Activated naive CD8-positive, alpha-beta T cell treated with anti-CD3 and anti-CD28 coated beads, Interleukin-2, amount 50 U/mL, for 24 hours (primary cell): ENCODE measurements at regions not wholly inside any gene's neighbourhood (a gene's known extent, or its start where the extent isn't known, plus 50 kb on each side); places are given as distances from the start of the nearest gene placed in this dataset.
"Not testable (repeated sequence)": the region's sequence is repeated elsewhere in the genome, so short reads cannot be mapped to it uniquely, and the experiment has no call there.

Source experiments
- ATAC-seq: fragments of 150-1000 bp; cut with Tn5 transposase; one replicate; pipeline ENCODE4 v1.10.0; 2021
- DNase-seq: peaks from one replicate; pipeline ENCODE4 v3.0.0; 2021
- H3K27ac Mint-ChIP-seq: one replicate; pipeline ENCODE4 v1.8.0; 2021; ENCODE audit warnings: mild to moderate bottlenecking, mixed read lengths
- H3K27me3 Mint-ChIP-seq: one replicate; pipeline ENCODE4 v1.8.0; 2021; ENCODE audit warnings: mixed read lengths
- H3K36me3 Mint-ChIP-seq: one replicate; pipeline ENCODE4 v1.8.0; 2021; ENCODE audit warnings: low read depth, mixed read lengths
- H3K4me1 Mint-ChIP-seq: one replicate; pipeline ENCODE4 v1.8.0; 2021; ENCODE audit warnings: mixed read lengths
- H3K4me3 Mint-ChIP-seq: one replicate; pipeline ENCODE4 v1.8.0; 2021; ENCODE audit warnings: mild to moderate bottlenecking, moderate library complexity, mixed read lengths
- H3K9me3 Mint-ChIP-seq: one replicate; pipeline ENCODE4 v1.8.0; 2021; ENCODE audit warnings: mixed read lengths

GRCh38 chr3:117856354-117856753 lies 1146.8 kb downstream of the TUSC7 start:
- Mint-ChIP-seq H3K9me3 (peaks cover 9% of the 10 kb centered on the region), H3K27me3 (no peaks in the 10 kb centered on the region), H3K27ac (no peak overlapping the region), H3K36me3 (no peaks in the 10 kb centered on the region), H3K4me1 (no peaks in the 10 kb centered on the region), H3K4me3 (no peak overlapping the region)
- ATAC-seq (no peak), DNase-seq (no peak)

GRCh38 chr3:117863146-117863545 lies 1153.6 kb downstream of the TUSC7 start:
- DNase-seq, result no peak
- H3K4me3 Mint-ChIP-seq, result no peak overlapping the region
- no peaks in the 10 kb centered on the region for H3K36me3 Mint-ChIP-seq
- H3K4me1 Mint-ChIP-seq, result no peaks in the 10 kb centered on the region
- no peak overlapping the region for H3K27ac Mint-ChIP-seq
- ATAC-seq, result no peak
- H3K9me3 Mint-ChIP-seq, result peaks cover 10% of the 10 kb centered on the region
- no peaks in the 10 kb centered on the region for H3K27me3 Mint-ChIP-seq

GRCh38 chr3:117865338-117865737 lies 1155.8 kb downstream of the TUSC7 start:
- peaks cover 9% of the 10 kb centered on the region for H3K9me3 Mint-ChIP-seq
- H3K27ac Mint-ChIP-seq, result no peak overlapping the region
- H3K4me3 Mint-ChIP-seq, result no peak overlapping the region
- H3K4me1 Mint-ChIP-seq, result no peaks in the 10 kb centered on the region
- ATAC-seq, result no peak
- DNase-seq, result no peak
- no peaks in the 10 kb centered on the region for H3K36me3 Mint-ChIP-seq
- no peaks in the 10 kb centered on the region for H3K27me3 Mint-ChIP-seq

GRCh38 chr3:117868766-117869165 lies 1159.2 kb downstream of the TUSC7 start:
- no peaks in the 10 kb centered on the region for H3K36me3 Mint-ChIP-seq
- H3K27ac Mint-ChIP-seq, result no peak overlapping the region
- ATAC-seq, result no peak

GRCh38 chr3:117871934-117872333 lies 1162.4 kb downstream of the TUSC7 start:
- Mint-ChIP-seq H3K36me3 (no peaks in the 10 kb centered on the region), H3K4me3 (no peak overlapping the region), H3K4me1 (no peaks in the 10 kb centered on the region), H3K27ac (no peak overlapping the region), H3K9me3 (peaks cover 12% of the 10 kb centered on the region), H3K27me3 (no peaks in the 10 kb centered on the region)
- no peak for ATAC-seq
- no peak for DNase-seq

More at GRCh38 chr3:117868766-117869165, 1159.2 kb downstream of the TUSC7 start:
- DNase-seq, result no peak
- Mint-ChIP-seq H3K4me1 (no peaks in the 10 kb centered on the region), H3K4me3 (no peak overlapping the region), H3K9me3 (peaks cover 12% of the 10 kb centered on the region), H3K27me3 (no peaks in the 10 kb centered on the region)

GRCh38 chr3:117872594-117873248 lies 1161.9 kb downstream of the IGSF11 start:
- not testable (repeated sequence) for DNase-seq, H3K4me3 Mint-ChIP-seq, H3K27ac Mint-ChIP-seq, ATAC-seq, H3K4me1 Mint-ChIP-seq, H3K27me3 Mint-ChIP-seq, H3K36me3 Mint-ChIP-seq
- peaks cover 12% of the 10 kb centered on the region for H3K9me3 Mint-ChIP-seq

GRCh38 chr3:117873249-117873600 lies 1161.4 kb downstream of the IGSF11 start:
- ATAC-seq (no peak), DNase-seq (no peak)
- H3K36me3 Mint-ChIP-seq, result no peaks in the 10 kb centered on the region
- no peak overlapping the region for H3K27ac Mint-ChIP-seq
- H3K27me3 Mint-ChIP-seq, result no peaks in the 10 kb centered on the region
- H3K9me3 Mint-ChIP-seq, result peaks cover 10% of the 10 kb centered on the region
- H3K4me3 Mint-ChIP-seq, result no peak overlapping the region
- no peaks in the 10 kb centered on the region for H3K4me1 Mint-ChIP-seq

GRCh38 chr3:117874028-117874690 lies 1160.5 kb downstream of the IGSF11 start:
- no peak overlapping the region for H3K4me3 Mint-ChIP-seq
- H3K27ac Mint-ChIP-seq, result no peak overlapping the region
- no peaks in the 10 kb centered on the region for H3K27me3 Mint-ChIP-seq
- DNase-seq, result no peak
- no peak for ATAC-seq
- H3K4me1 Mint-ChIP-seq, result no peaks in the 10 kb centered on the region
- peaks cover 7% of the 10 kb centered on the region for H3K9me3 Mint-ChIP-seq
- no peaks in the 10 kb centered on the region for H3K36me3 Mint-ChIP-seq

- H3K27me3 Mint-ChIP-seq, result no peaks in the 10 kb centered on the region
- H3K27ac Mint-ChIP-seq, result no peak overlapping the region
Measured at GRCh38 chr3:117874904-117875874, 1159.5 kb downstream of the IGSF11 start.

GRCh38 chr3:117875887-117876286 lies 1158.8 kb downstream of the IGSF11 start:
- no peak overlapping the region for H3K27ac Mint-ChIP-seq
- H3K4me3 Mint-ChIP-seq, result no peak overlapping the region
- H3K4me1 Mint-ChIP-seq, result no peaks in the 10 kb centered on the region
- no peaks in the 10 kb centered on the region for H3K36me3 Mint-ChIP-seq
- peaks cover 7% of the 10 kb centered on the region for H3K9me3 Mint-ChIP-seq
- H3K27me3 Mint-ChIP-seq, result no peaks in the 10 kb centered on the region
- ATAC-seq (no peak), DNase-seq (no peak)

More at GRCh38 chr3:117874904-117875874, 1159.5 kb downstream of the IGSF11 start:
- H3K4me1 Mint-ChIP-seq, result no peaks in the 10 kb centered on the region
- no peak overlapping the region for H3K4me3 Mint-ChIP-seq
- no peaks in the 10 kb centered on the region for H3K36me3 Mint-ChIP-seq
- H3K9me3 Mint-ChIP-seq, result peaks cover 7% of the 10 kb centered on the region
- DNase-seq, result no peak
- no peak for ATAC-seq

GRCh38 chr3:117880638-117881037 lies 1154.0 kb downstream of the IGSF11 start:
- H3K27ac Mint-ChIP-seq, result no peak overlapping the region
- no peaks in the 10 kb centered on the region for H3K27me3 Mint-ChIP-seq
- no peaks in the 10 kb centered on the region for H3K36me3 Mint-ChIP-seq
- no peaks in the 10 kb centered on the region for H3K4me1 Mint-ChIP-seq
- DNase-seq, result no peak
- no peak for ATAC-seq
- H3K9me3 Mint-ChIP-seq, result peaks cover 7% of the 10 kb centered on the region
- no peak overlapping the region for H3K4me3 Mint-ChIP-seq

- ATAC-seq (no peak), DNase-seq (no peak)
- Mint-ChIP-seq H3K36me3 (no peaks in the 10 kb centered on the region), H3K27me3 (no peaks in the 10 kb centered on the region), H3K4me1 (no peaks in the 10 kb centered on the region), H3K9me3 (peaks cover 7% of the 10 kb centered on the region), H3K4me3 (no peak overlapping the region), H3K27ac (no peak overlapping the region)
Measured at GRCh38 chr3:117881210-117881609, 1153.4 kb downstream of the IGSF11 start.

GRCh38 chr3:117885011-117885441 lies 1149.6 kb downstream of the IGSF11 start:
- H3K4me1 Mint-ChIP-seq, result no peaks in the 10 kb centered on the region
- no peak overlapping the region for H3K27ac Mint-ChIP-seq
- no peaks in the 10 kb centered on the region for H3K27me3 Mint-ChIP-seq
- ATAC-seq, result no peak
- no peaks in the 10 kb centered on the region for H3K36me3 Mint-ChIP-seq
- peaks cover 7% of the 10 kb centered on the region for H3K9me3 Mint-ChIP-seq
- DNase-seq, result no peak
- no peak overlapping the region for H3K4me3 Mint-ChIP-seq

- Mint-ChIP-seq H3K4me1 (no peaks in the 10 kb centered on the region), H3K9me3 (peaks cover 7% of the 10 kb centered on the region), H3K27ac (no peak overlapping the region), H3K4me3 (no peak overlapping the region), H3K27me3 (no peaks in the 10 kb centered on the region), H3K36me3 (no peaks in the 10 kb centered on the region)
- ATAC-seq (no peak), DNase-seq (no peak)
Measured at GRCh38 chr3:117886147-117886546, 1148.5 kb downstream of the IGSF11 start.

- no peak for DNase-seq
- H3K9me3 Mint-ChIP-seq, result peaks cover 2% of the 10 kb centered on the region
- no peak overlapping the region for H3K27ac Mint-ChIP-seq
- H3K27me3 Mint-ChIP-seq, result no peaks in the 10 kb centered on the region
- no peak for ATAC-seq
- no peaks in the 10 kb centered on the region for H3K4me1 Mint-ChIP-seq
- no peak overlapping the region for H3K4me3 Mint-ChIP-seq
- H3K36me3 Mint-ChIP-seq, result no peaks in the 10 kb centered on the region
Measured at GRCh38 chr3:117887031-117887430, 1147.6 kb downstream of the IGSF11 start.
